H1 (cell line): ENCODE measurements at regions not wholly inside any gene's neighbourhood (a gene's known extent, or its start where the extent isn't known, plus 50 kb on each side); places are given as distances from the start of the nearest gene placed in this dataset.

Source experiments
- EGR1 ChIP-seq: IDR thresholded peaks from 2 replicates; pipeline ENCODE4 v1.6.1; 2011; ENCODE audit warnings: low read depth, low read length, borderline replicate concordance
- SIX5 ChIP-seq: IDR thresholded peaks from 2 replicates; pipeline ENCODE4 v1.6.1; 2011; ENCODE audit warnings: mild to moderate bottlenecking, low read depth, low read length
- TF ChIP-seq, protein P1 (sequence below): fragments of 300-600 bp; sonication (generic); IDR thresholded peaks from 2 replicates; pipeline ENCODE4 v1.7.1; 2012; ENCODE audit warnings: low read length, moderate library complexity, mild to moderate bottlenecking, inconsistent platforms; ENCODE audit not compliant: insufficient replicate concordance

DNA sequence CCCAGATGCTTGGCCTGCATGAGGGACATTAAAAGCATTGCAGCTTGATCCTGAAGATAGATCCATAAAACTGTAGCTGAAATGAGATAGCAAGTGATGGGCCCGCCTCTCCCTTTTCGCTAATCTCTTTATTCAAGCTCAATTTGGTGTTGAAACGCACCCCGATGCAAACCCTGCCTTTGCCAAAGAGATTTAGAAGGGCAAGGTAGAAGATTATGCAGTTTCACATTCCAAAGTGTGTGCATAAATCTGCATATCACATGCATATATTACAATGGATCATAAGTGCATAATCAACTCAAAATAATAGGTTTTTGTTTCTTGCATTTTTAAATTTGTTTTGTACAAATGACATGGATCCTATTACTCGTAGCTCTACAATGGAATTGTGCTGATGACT lies 80.1 kb upstream of the SHANK2 start (continued):
- TF ChIP-seq, protein P1, sequence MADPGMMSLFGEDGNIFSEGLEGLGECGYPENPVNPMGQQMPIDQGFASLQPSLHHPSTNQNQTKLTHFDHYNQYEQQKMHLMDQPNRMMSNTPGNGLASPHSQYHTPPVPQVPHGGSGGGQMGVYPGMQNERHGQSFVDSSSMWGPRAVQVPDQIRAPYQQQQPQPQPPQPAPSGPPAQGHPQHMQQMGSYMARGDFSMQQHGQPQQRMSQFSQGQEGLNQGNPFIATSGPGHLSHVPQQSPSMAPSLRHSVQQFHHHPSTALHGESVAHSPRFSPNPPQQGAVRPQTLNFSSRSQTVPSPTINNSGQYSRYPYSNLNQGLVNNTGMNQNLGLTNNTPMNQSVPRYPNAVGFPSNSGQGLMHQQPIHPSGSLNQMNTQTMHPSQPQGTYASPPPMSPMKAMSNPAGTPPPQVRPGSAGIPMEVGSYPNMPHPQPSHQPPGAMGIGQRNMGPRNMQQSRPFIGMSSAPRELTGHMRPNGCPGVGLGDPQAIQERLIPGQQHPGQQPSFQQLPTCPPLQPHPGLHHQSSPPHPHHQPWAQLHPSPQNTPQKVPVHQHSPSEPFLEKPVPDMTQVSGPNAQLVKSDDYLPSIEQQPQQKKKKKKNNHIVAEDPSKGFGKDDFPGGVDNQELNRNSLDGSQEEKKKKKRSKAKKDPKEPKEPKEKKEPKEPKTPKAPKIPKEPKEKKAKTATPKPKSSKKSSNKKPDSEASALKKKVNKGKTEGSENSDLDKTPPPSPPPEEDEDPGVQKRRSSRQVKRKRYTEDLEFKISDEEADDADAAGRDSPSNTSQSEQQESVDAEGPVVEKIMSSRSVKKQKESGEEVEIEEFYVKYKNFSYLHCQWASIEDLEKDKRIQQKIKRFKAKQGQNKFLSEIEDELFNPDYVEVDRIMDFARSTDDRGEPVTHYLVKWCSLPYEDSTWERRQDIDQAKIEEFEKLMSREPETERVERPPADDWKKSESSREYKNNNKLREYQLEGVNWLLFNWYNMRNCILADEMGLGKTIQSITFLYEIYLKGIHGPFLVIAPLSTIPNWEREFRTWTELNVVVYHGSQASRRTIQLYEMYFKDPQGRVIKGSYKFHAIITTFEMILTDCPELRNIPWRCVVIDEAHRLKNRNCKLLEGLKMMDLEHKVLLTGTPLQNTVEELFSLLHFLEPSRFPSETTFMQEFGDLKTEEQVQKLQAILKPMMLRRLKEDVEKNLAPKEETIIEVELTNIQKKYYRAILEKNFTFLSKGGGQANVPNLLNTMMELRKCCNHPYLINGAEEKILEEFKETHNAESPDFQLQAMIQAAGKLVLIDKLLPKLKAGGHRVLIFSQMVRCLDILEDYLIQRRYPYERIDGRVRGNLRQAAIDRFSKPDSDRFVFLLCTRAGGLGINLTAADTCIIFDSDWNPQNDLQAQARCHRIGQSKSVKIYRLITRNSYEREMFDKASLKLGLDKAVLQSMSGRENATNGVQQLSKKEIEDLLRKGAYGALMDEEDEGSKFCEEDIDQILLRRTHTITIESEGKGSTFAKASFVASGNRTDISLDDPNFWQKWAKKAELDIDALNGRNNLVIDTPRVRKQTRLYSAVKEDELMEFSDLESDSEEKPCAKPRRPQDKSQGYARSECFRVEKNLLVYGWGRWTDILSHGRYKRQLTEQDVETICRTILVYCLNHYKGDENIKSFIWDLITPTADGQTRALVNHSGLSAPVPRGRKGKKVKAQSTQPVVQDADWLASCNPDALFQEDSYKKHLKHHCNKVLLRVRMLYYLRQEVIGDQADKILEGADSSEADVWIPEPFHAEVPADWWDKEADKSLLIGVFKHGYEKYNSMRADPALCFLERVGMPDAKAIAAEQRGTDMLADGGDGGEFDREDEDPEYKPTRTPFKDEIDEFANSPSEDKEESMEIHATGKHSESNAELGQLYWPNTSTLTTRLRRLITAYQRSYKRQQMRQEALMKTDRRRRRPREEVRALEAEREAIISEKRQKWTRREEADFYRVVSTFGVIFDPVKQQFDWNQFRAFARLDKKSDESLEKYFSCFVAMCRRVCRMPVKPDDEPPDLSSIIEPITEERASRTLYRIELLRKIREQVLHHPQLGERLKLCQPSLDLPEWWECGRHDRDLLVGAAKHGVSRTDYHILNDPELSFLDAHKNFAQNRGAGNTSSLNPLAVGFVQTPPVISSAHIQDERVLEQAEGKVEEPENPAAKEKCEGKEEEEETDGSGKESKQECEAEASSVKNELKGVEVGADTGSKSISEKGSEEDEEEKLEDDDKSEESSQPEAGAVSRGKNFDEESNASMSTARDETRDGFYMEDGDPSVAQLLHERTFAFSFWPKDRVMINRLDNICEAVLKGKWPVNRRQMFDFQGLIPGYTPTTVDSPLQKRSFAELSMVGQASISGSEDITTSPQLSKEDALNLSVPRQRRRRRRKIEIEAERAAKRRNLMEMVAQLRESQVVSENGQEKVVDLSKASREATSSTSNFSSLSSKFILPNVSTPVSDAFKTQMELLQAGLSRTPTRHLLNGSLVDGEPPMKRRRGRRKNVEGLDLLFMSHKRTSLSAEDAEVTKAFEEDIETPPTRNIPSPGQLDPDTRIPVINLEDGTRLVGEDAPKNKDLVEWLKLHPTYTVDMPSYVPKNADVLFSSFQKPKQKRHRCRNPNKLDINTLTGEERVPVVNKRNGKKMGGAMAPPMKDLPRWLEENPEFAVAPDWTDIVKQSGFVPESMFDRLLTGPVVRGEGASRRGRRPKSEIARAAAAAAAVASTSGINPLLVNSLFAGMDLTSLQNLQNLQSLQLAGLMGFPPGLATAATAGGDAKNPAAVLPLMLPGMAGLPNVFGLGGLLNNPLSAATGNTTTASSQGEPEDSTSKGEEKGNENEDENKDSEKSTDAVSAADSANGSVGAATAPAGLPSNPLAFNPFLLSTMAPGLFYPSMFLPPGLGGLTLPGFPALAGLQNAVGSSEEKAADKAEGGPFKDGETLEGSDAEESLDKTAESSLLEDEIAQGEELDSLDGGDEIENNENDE: no peak
- TF ChIP-seq SIX5 (no peak), EGR1 (no peak)
